AG04450 (cell line): ENCODE measurements at regions not wholly inside any gene's neighbourhood (a gene's known extent, or its start where the extent isn't known, plus 50 kb on each side); places are given as distances from the start of the nearest gene placed in this dataset. TPM values are rescaled to one million over a fixed set of nuclear protein-coding genes. Genes with fewer than 3 reads are reported as not detected.

Experiments
- CTCF ChIA-PET: fragments of 300-600, 350-600 bp; formaldehyde crosslinking; extraction: SDS; loops from one replicate; lab custom pipeline; 2022; ENCODE audit warnings: antibody characterized with exemption, inconsistent platforms; lab: Charles Lee
- POLR2A ChIA-PET: fragments of 350-600 bp; formaldehyde crosslinking; extraction: SDS; loops from one replicate; lab custom pipeline; 2021; ENCODE audit warnings: antibody characterized with exemption, inconsistent platforms; lab: Yijun Ruan, JAX
- DNase-seq: peaks from one replicate; pipeline ENCODE4 v3.0.0-alpha.2; 2011; ENCODE audit warnings: low read depth, low spot score
- H3K27ac ChIP-seq: one replicate; pipeline ENCODE4 v1.5.1; 2012; ENCODE audit warnings: low read depth, low read length, control low read depth
- H3K27me3 ChIP-seq: one replicate; pipeline ENCODE4 v1.6.0; 2012; ENCODE audit warnings: low read length; ENCODE audit not compliant: control insufficient read depth, insufficient read depth
- H3K4me3 ChIP-seq: 2 replicates; pipeline ENCODE4 v1.5.1; 2011; ENCODE audit warnings: mild to moderate bottlenecking, low read depth, low read length, control low read depth
- H3K9me3 ChIP-seq: 2 replicates; pipeline ENCODE4 v1.5.1; 2012; ENCODE audit warnings: low read length; ENCODE audit not compliant: control insufficient read depth, insufficient read depth
- CTCF ChIP-seq: IDR thresholded peaks from 2 replicates; pipeline ENCODE4 v1.5.1; 2011; ENCODE audit warnings: low read depth, low read length, control low read depth, inconsistent platforms
- small RNA-seq: library from RNA; depleted of rRNA; stranded (forward); fragments of <200 nt; gene quantifications from one replicate; pipeline ENCODE3, GENCODE V24; 2012; ENCODE audit warnings: low read depth; ENCODE audit not compliant: insufficient read length

DNA sequence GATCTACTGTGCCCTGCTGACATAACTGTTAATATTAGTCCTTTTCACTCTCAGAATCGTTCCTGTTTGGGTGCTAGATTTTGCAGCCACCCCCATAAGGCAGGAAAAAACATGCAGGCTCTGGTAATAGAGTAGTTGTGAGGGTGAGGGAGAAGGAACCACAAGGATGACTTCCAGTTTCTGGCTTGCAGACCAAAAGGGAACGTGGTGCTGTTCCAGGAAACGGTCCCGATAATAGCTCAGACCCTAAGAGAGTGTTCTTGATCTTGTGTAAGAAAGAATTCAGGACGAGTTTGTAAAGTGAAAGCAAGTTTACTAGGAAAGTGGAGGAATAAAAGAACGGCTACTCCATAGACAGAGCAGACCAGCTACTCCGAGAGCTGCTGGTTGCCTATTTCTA, 50.7 kb upstream of the RHOU start:
- TF ChIP-seq CTCF, result no peak
- Histone ChIP-seq H3K27ac (no peak overlapping the region), H3K4me3 (no peak overlapping the region), H3K27me3 (peaks cover 2% of the 10 kb centered on the region), H3K9me3 (no peaks in the 10 kb centered on the region)
- POLR2A ChIA-PET, result no interaction called here
- CTCF ChIA-PET, result interaction anchor here (0.7 kb wide), 1 partner anchor 51 kb away, joined by 3 read pairs; the partner anchor contains the start of gene RHOU
- no peak for DNase-seq

GRCh38 chr1:228685081-228685660, 50.1 kb upstream of the RHOU start:
- TF ChIP-seq CTCF, result no peak
- H3K4me3 ChIP-seq, result no peak overlapping the region
- H3K9me3 ChIP-seq, result no peaks in the 10 kb centered on the region
- CTCF ChIA-PET, result interaction anchor here (0.6 kb wide), 1 partner anchor 569 kb away, joined by 5 read pairs; no protein-coding TSS in a partner anchor
- no peak for DNase-seq
- POLR2A ChIA-PET, result no interaction called here
- H3K27me3 ChIP-seq, result peaks cover 2% of the 10 kb centered on the region
- no peak overlapping the region for H3K27ac ChIP-seq

Small RNA genes in the stretch of these regions (small RNA-seq; reads per million reads assigned to genes)
- gene RF00432 (not detected), gene RNA5S10 (not detected), gene RNA5S11 (not detected), gene RNA5S12 (not detected), gene RNA5S13 (not detected), gene RNA5S14 (not detected), gene RNA5S15 (not detected), gene RNA5S16 (not detected), gene RNA5S17 (not detected), gene RNA5S2 (not detected), gene RNA5S3 (not detected), gene RNA5S4 (not detected), gene RNA5S5 (not detected), gene RNA5S6 (not detected), gene RNA5S7 (not detected), gene RNA5S8 (not detected), gene RNA5S9 (not detected), gene RNA5SP18 (not detected)
